ENCODE measurements at regions not wholly inside any gene's neighbourhood (a gene's known extent, or its start where the extent isn't known, plus 50 kb on each side); places are given as distances from the start of the nearest gene placed in this dataset.

- TF ChIP-seq POLR2A (IDR thresholded peaks at IDR 0.05): no peak
- no peak for TF ChIP-seq CTCF (IDR thresholded peaks at IDR 0.05 in 8 of 11, conservative IDR thresholded peaks at IDR 0.05 in 3 of 11)
- TF ChIP-seq POLR2AphosphoS5 (IDR thresholded peaks at IDR 0.05): no peak
These were observed 680.1 kb downstream of the MATN1 start for GRCh38 chr1:30043256-30043655.

All from spleen (tissue), 7 donors.